K562 (cell line): ENCODE measurements at regions not wholly inside any gene's neighbourhood (a gene's known extent, or its start where the extent isn't known, plus 50 kb on each side); places are given as distances from the start of the nearest gene placed in this dataset.

Experiments used
- ATAC-seq: fragments of 200-7000 bp; cut with Tn5 transposase; 3 replicates; pipeline ENCODE4 v1.9.1; 2020; ENCODE audit warnings: moderate library complexity
- BruUV-seq: library from RNA; stranded (reverse); fragments of 400-500 nt; replicated peaks from 2 replicates; lab custom pipeline; 2021; lab: Mats Ljungman, UMichigan
- CTCF ChIA-PET: fragments of 300-600 bp; formaldehyde crosslinking; extraction: SDS; loops from one replicate; lab custom pipeline; 2021; ENCODE audit warnings: low intra/inter-chr PET ratio; lab: Yijun Ruan, JAX
- POLR2A ChIA-PET: fragments of 300-600, 350-650 bp; sonication (Branson Sonifier 250); formaldehyde crosslinking; extraction: SDS; loops from one replicate; lab custom pipeline; 2021; ENCODE audit warnings: antibody characterized with exemption, inconsistent platforms; lab: Yijun Ruan, JAX
- DNase-seq, 4 experiments: peaks; one replicate each; pipeline versions ENCODE4 v3.0.0 to v3.0.0-alpha.2; 2011 to 2018; ENCODE audit warnings: low spot score in 3 of 4, mixed read lengths in 3 of 4; ENCODE audit errors: extremely low read depth in 1 of 4
- FAIRE-seq: peaks from 2 replicates; lab custom pipeline; 2011; peaks lifted over from hg19 to GRCh38; lab: Jason Lieb, UNC
- H2AFZ ChIP-seq: 2 replicates; pipeline ENCODE4 v1.6.0; 2011; ENCODE audit warnings: low read depth, low read length, control low read depth, inconsistent platforms
- H3K27ac ChIP-seq: fragments of 200-600 bp; 3 replicates; pipeline ENCODE4 v1.8.0; 2011; ENCODE audit warnings: low read depth, mild to moderate bottlenecking, control low read depth, inconsistent platforms, low read length, moderate library complexity, mixed read lengths; ENCODE audit errors: extremely low read depth
- H3K27me3 ChIP-seq, 2 experiments: fragments of 300-600 bp in 1 of 2; 2 replicates in 1 of 2; 3 replicates in 1 of 2; pipeline versions ENCODE4 v1.6.0 to v1.8.0; 2011; ENCODE audit warnings: inconsistent platforms in 2 of 2, low read length in 2 of 2, mild to moderate bottlenecking in 1 of 2, mixed read lengths in 1 of 2, moderate library complexity in 1 of 2; ENCODE audit not compliant: control insufficient read depth in 2 of 2, insufficient read depth in 2 of 2
- H3K36me3 ChIP-seq: fragments of 300-600 bp; 3 replicates; pipeline ENCODE4 v1.8.0; 2011; ENCODE audit warnings: mild to moderate bottlenecking, low read length, inconsistent platforms; ENCODE audit not compliant: control insufficient read depth, insufficient read depth
- H3K4me1 ChIP-seq, 2 experiments: fragments of 200-600 bp in 1 of 2; replicated peaks in 1 of 2; 2 replicates in 1 of 2; 3 replicates in 1 of 2; pipeline versions ENCODE4 v1.5.1 to v1.8.0; 2011; ENCODE audit warnings: inconsistent platforms in 2 of 2, low read length in 2 of 2, mild to moderate bottlenecking in 1 of 2, mixed read lengths in 1 of 2, moderate library complexity in 1 of 2; ENCODE audit not compliant: control insufficient read depth in 2 of 2, insufficient read depth in 2 of 2
- H3K4me2 ChIP-seq: 2 replicates; pipeline ENCODE4 v1.6.1; 2011; ENCODE audit warnings: low read length, control low read depth, inconsistent platforms, mixed read lengths; ENCODE audit not compliant: insufficient read depth
- H3K4me3 ChIP-seq: fragments of 200-600 bp; sonication (generic), shearing (Covaris generic); 2 replicates; pipeline ENCODE4 v1.5.1; 2016; ENCODE audit warnings: control low read depth, inconsistent platforms
- H3K79me2 ChIP-seq: fragments of 200-600 bp; 3 replicates; pipeline ENCODE4 v1.8.0; 2011; ENCODE audit warnings: low read length, inconsistent platforms; ENCODE audit not compliant: control insufficient read depth, insufficient read depth
- H3K9ac ChIP-seq, 2 experiments: 2 replicates each; pipeline versions ENCODE4 v1.6.0 to v1.6.1; 2011; ENCODE audit warnings: low read depth in 2 of 2, low read length in 2 of 2, control low read depth in 1 of 2, inconsistent platforms in 1 of 2, mild to moderate bottlenecking in 1 of 2, mixed read lengths in 1 of 2; ENCODE audit not compliant: insufficient read depth in 1 of 2
- H3K9me1 ChIP-seq: one replicate; pipeline ENCODE4 v1.6.0; 2011; ENCODE audit warnings: inconsistent platforms, mild to moderate bottlenecking, low read length, moderate library complexity; ENCODE audit not compliant: control insufficient read depth, insufficient read depth
- H3K9me3 ChIP-seq: replicated peaks from 2 replicates; pipeline ENCODE4 v1.5.1; 2011; ENCODE audit warnings: low read depth, low read length, inconsistent platforms; ENCODE audit not compliant: control insufficient read depth, insufficient read depth
- H4K20me1 ChIP-seq: replicated peaks from 2 replicates; pipeline ENCODE4 v1.6.1; 2011; ENCODE audit warnings: low read length, inconsistent platforms, mixed read lengths; ENCODE audit not compliant: control insufficient read depth, insufficient read depth
- BRD9 ChIP-seq: fragments of 450-650 bp; IDR thresholded peaks from 2 replicates; pipeline ENCODE4 v1.6.1; 2018; ENCODE audit warnings: low read depth; ENCODE audit not compliant: partially characterized antibody
- CC2D1A ChIP-seq: fragments of 450-650 bp; IDR thresholded peaks from 2 replicates; pipeline ENCODE4 v1.6.1; 2017; ENCODE audit warnings: mild to moderate bottlenecking
- FOSL1 ChIP-seq: fragments of 200-800 bp; sonication (Bioruptor generic); conservative IDR thresholded peaks from 2 replicates; pipeline ENCODE4 v1.6.1; 2016; ENCODE audit warnings: missing genetic modification characterization, missing compliant biosample characterization
- FUS ChIP-seq: fragments of 200-400 bp; formaldehyde crosslinking; optimal IDR thresholded peaks from 2 replicates; pipeline ENCODE3; 2017; ENCODE audit warnings: low read depth, low read length
- LARP7 ChIP-seq: fragments of 450-650 bp; IDR thresholded peaks from 2 replicates; pipeline ENCODE4 v1.6.1; 2016
- MCM3 ChIP-seq: fragments of 450-650 bp; IDR thresholded peaks from 2 replicates; pipeline ENCODE4 v1.6.1; 2016
- MCM5 ChIP-seq: fragments of 450-650 bp; IDR thresholded peaks from 2 replicates; pipeline ENCODE4 v1.6.1; 2016; ENCODE audit warnings: low read depth
- NR4A1 ChIP-seq, 2 experiments: fragments of 250-450 bp in 1 of 2; fragments of 450-650 bp in 1 of 2; sonication (Bioruptor Pico) in 1 of 2; IDR thresholded peaks; 2 replicates each; pipeline versions ENCODE4 v1.4.0 to v1.6.1; 2016 to 2020; ENCODE audit warnings: mild to moderate bottlenecking in 2 of 2, missing compliant biosample characterization in 1 of 2, missing genetic modification characterization in 1 of 2, moderate library complexity in 1 of 2
- SPI1 ChIP-seq: IDR thresholded peaks from 2 replicates; pipeline ENCODE4 v1.6.1; 2011; ENCODE audit warnings: low read depth, low read length, control low read depth, borderline replicate concordance
- XRCC5 ChIP-seq: fragments of 200-400 bp; formaldehyde crosslinking; IDR thresholded peaks from 2 replicates; pipeline ENCODE4 v1.6.1; 2017; ENCODE audit warnings: low read depth, mild to moderate bottlenecking, low read length
- ZNF347 ChIP-seq: fragments of 450-650 bp; formaldehyde crosslinking; IDR thresholded peaks from 2 replicates; pipeline ENCODE4 v1.4.0; 2020; ENCODE audit warnings: low read depth, mild to moderate bottlenecking, moderate library complexity
- ZNF41 ChIP-seq: fragments of 250-450 bp; sonication (Bioruptor Pico); conservative IDR thresholded peaks from 2 replicates; pipeline ENCODE4 v1.4.0; 2020; ENCODE audit warnings: mild to moderate bottlenecking
- WGBS: fragments of 100-300 bp; shearing (Covaris generic); methylation state at CpG from one replicate; pipeline ENCODE4 v1.1.6; 2016; ENCODE audit warnings: low coverage, mixed read lengths; ENCODE audit not compliant: insufficient coverage; ENCODE audit errors: missing lambda C conversion rate; 5-methylcytosine and 5-hydroxymethylcytosine counted together
- in situ Hi-C: fragments of 300-500 bp; cut with MboI; formaldehyde crosslinking; loops from 4 replicates; pipeline ENCODE4 v1.15.0; 2018; ENCODE audit warnings: inconsistent platforms, mixed read lengths
- intact Hi-C: fragments of 100-400 bp; cut with micrococcal nuclease; formaldehyde crosslinking; loops from 2 replicates; pipeline ENCODE4 v1.14.2; 2022
- TF ChIP-seq, protein P1 (sequence below): fragments of 450-650 bp; IDR thresholded peaks from 2 replicates; pipeline ENCODE4 v1.6.1; 2016; ENCODE audit warnings: mild to moderate bottlenecking
- TF ChIP-seq, protein P2 (sequence below): fragments of 250-450 bp; sonication (Bioruptor Pico); IDR thresholded peaks from 2 replicates; pipeline ENCODE4 v1.5.0; 2020; ENCODE audit warnings: mild to moderate bottlenecking

- Histone ChIP-seq H3K9me1 (no peaks in the 10 kb centered on the region), H3K9ac (no peak overlapping the region), H3K4me3 (no peak overlapping the region), H2AFZ (no peak overlapping the region), H3K27ac (no peak overlapping the region), H4K20me1 (no peaks in the 10 kb centered on the region), H3K79me2 (no peaks in the 10 kb centered on the region), H3K4me1 (no peaks in the 10 kb centered on the region), H3K36me3 (no peaks in the 10 kb centered on the region), H3K27me3 (no peaks in the 10 kb centered on the region), H3K4me2 (no peak overlapping the region), H3K9me3 (no peaks in the 10 kb centered on the region)
- WGBS, result 3% methylated on average over 4 of the region's 5 CpGs
- BruUV-seq, result no TSS peak
- DNase-seq (no peak), FAIRE-seq (no peak), ATAC-seq (no peak)
- intact Hi-C loops, result no loop called here
- in situ Hi-C loops, result no loop called here
- TF ChIP-seq BRD9 (no peak), CC2D1A (no peak)
- ChIA-PET CTCF (no interaction called here), POLR2A (no interaction called here)
Observed at GRCh38 chr10:111824128-111824527, 359.4 kb downstream of the GPAM start.

GRCh38 chr10:111830359-111830758 is 353.2 kb downstream of the GPAM start:
- no peak for FAIRE-seq
- no peak overlapping the region for H3K4me2 ChIP-seq
- BruUV-seq, result no TSS peak
- H2AFZ ChIP-seq, result no peak overlapping the region
- H4K20me1 ChIP-seq, result no peaks in the 10 kb centered on the region
- 9% methylated on average over 7 of the region's 7 CpGs for WGBS
- no peak for ATAC-seq
- ChIA-PET CTCF (no interaction called here), POLR2A (no interaction called here)
- no peaks in the 10 kb centered on the region for H3K79me2 ChIP-seq
- no peak overlapping the region for H3K27ac ChIP-seq
- H3K36me3 ChIP-seq, result no peaks in the 10 kb centered on the region
- in situ Hi-C loops, result no loop called here
- DNase-seq, result no peak
- no peaks in the 10 kb centered on the region for H3K9me3 ChIP-seq
- H3K4me1 ChIP-seq, result no peaks in the 10 kb centered on the region
- H3K9ac ChIP-seq, result no peak overlapping the region
- H3K27me3 ChIP-seq, result no peaks in the 10 kb centered on the region
- intact Hi-C loops, result no loop called here
- no peaks in the 10 kb centered on the region for H3K9me1 ChIP-seq
- H3K4me3 ChIP-seq, result no peak overlapping the region
- no peak for TF ChIP-seq ZNF347
- TF ChIP-seq, protein P1, sequence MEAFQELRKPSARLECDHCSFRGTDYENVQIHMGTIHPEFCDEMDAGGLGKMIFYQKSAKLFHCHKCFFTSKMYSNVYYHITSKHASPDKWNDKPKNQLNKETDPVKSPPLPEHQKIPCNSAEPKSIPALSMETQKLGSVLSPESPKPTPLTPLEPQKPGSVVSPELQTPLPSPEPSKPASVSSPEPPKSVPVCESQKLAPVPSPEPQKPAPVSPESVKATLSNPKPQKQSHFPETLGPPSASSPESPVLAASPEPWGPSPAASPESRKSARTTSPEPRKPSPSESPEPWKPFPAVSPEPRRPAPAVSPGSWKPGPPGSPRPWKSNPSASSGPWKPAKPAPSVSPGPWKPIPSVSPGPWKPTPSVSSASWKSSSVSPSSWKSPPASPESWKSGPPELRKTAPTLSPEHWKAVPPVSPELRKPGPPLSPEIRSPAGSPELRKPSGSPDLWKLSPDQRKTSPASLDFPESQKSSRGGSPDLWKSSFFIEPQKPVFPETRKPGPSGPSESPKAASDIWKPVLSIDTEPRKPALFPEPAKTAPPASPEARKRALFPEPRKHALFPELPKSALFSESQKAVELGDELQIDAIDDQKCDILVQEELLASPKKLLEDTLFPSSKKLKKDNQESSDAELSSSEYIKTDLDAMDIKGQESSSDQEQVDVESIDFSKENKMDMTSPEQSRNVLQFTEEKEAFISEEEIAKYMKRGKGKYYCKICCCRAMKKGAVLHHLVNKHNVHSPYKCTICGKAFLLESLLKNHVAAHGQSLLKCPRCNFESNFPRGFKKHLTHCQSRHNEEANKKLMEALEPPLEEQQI, result no peak
- TF ChIP-seq XRCC5, result no peak
- no peak for TF ChIP-seq FOSL1 (tag)
- TF ChIP-seq ZNF41, result no peak
- no peak for TF ChIP-seq NR4A1 (CRISPR knock-in tag; IDR thresholded peaks at IDR 0.05)
- TF ChIP-seq NR4A1 (tag; IDR thresholded peaks at IDR 0.05), result no peak
- TF ChIP-seq, protein P2, sequence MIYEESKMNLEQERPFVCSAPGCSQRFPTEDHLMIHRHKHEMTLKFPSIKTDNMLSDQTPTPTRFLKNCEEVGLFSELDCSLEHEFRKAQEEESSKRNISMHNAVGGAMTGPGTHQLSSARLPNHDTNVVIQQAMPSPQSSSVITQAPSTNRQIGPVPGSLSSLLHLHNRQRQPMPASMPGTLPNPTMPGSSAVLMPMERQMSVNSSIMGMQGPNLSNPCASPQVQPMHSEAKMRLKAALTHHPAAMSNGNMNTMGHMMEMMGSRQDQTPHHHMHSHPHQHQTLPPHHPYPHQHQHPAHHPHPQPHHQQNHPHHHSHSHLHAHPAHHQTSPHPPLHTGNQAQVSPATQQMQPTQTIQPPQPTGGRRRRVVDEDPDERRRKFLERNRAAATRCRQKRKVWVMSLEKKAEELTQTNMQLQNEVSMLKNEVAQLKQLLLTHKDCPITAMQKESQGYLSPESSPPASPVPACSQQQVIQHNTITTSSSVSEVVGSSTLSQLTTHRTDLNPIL, result no peak
- TF ChIP-seq SPI1, result no peak
- TF ChIP-seq LARP7, result no peak
- TF ChIP-seq MCM5, result no peak
- no peak for TF ChIP-seq FUS
- TF ChIP-seq MCM3, result no peak
